ENCODE measurements at regions not wholly inside any gene's neighbourhood (a gene's known extent, or its start where the extent isn't known, plus 50 kb on each side); places are given as distances from the start of the nearest gene placed in this dataset.

DNA sequence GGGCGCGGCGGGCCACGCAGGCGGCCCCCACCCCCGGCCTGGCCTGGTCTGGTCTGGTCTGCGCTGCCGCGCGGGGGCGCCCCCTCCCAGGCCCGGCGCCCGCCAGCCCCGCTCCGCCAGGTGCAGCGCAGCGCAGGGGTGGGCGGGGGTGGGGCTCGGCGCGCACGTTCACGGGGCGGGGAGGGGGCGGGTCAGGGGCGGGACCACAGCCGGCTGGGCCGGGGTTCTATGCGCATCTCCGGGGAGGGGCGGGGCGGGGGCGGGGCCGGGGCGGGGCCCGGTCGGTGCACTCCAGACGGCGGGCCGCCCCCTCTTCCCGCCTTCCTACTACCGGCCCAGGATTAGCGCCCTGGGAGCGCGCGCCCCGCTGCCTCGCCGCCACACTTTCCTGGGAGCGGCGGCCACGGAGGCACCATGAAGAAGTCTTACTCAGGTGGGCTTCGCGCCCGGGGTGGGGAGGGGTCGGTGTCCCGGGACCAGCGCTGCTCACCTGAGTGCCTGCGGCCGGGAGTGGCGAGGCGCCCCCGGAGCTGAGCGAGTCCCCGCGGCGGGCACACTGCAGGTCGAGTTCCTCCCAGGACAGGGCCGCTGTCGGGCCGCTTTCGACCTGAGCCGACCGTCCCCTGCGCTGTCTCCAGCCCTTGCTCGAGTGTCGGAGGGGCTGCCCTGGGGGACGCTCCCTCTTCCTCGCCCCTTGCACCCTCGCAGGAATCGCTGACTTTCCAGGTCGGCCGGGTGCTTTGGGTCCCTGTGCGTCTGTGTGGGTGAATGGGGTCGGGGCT is 140.5 kb downstream of the SEC14L1 start (continued):
- TF ChIP-seq, protein P1, sequence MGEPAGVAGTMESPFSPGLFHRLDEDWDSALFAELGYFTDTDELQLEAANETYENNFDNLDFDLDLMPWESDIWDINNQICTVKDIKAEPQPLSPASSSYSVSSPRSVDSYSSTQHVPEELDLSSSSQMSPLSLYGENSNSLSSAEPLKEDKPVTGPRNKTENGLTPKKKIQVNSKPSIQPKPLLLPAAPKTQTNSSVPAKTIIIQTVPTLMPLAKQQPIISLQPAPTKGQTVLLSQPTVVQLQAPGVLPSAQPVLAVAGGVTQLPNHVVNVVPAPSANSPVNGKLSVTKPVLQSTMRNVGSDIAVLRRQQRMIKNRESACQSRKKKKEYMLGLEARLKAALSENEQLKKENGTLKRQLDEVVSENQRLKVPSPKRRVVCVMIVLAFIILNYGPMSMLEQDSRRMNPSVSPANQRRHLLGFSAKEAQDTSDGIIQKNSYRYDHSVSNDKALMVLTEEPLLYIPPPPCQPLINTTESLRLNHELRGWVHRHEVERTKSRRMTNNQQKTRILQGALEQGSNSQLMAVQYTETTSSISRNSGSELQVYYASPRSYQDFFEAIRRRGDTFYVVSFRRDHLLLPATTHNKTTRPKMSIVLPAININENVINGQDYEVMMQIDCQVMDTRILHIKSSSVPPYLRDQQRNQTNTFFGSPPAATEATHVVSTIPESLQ (CRISPR knock-in tag; conservative IDR thresholded peaks at IDR 0.05), result peak; percentile 63; the same call in 1 of the 2 replicates
- peak; percentile 29; the same call in 1 of the 2 replicates for TF ChIP-seq CENPT (CRISPR knock-in tag; IDR thresholded peaks at IDR 0.05; ENCODE audit: low read depth)
- no peak; the same call in 1 of the 2 replicates for TF ChIP-seq BRD4 (CRISPR knock-in tag; IDR thresholded peaks at IDR 0.05)
- TF ChIP-seq, protein P2, sequence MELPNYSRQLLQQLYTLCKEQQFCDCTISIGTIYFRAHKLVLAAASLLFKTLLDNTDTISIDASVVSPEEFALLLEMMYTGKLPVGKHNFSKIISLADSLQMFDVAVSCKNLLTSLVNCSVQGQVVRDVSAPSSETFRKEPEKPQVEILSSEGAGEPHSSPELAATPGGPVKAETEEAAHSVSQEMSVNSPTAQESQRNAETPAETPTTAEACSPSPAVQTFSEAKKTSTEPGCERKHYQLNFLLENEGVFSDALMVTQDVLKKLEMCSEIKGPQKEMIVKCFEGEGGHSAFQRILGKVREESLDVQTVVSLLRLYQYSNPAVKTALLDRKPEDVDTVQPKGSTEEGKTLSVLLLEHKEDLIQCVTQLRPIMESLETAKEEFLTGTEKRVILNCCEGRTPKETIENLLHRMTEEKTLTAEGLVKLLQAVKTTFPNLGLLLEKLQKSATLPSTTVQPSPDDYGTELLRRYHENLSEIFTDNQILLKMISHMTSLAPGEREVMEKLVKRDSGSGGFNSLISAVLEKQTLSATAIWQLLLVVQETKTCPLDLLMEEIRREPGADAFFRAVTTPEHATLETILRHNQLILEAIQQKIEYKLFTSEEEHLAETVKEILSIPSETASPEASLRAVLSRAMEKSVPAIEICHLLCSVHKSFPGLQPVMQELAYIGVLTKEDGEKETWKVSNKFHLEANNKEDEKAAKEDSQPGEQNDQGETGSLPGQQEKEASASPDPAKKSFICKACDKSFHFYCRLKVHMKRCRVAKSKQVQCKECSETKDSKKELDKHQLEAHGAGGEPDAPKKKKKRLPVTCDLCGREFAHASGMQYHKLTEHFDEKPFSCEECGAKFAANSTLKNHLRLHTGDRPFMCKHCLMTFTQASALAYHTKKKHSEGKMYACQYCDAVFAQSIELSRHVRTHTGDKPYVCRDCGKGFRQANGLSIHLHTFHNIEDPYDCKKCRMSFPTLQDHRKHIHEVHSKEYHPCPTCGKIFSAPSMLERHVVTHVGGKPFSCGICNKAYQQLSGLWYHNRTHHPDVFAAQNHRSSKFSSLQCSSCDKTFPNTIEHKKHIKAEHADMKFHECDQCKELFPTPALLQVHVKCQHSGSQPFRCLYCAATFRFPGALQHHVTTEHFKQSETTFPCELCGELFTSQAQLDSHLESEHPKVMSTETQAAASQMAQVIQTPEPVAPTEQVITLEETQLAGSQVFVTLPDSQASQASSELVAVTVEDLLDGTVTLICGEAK (IDR thresholded peaks at IDR 0.05), result no peak
- TF ChIP-seq, protein P2 (CRISPR knock-in tag; IDR thresholded peaks at IDR 0.05), result peak; percentile 70; the same call in 1 of the 2 replicates
- no peak; the same call in 1 of the 2 replicates for TF ChIP-seq GATAD2A (CRISPR knock-in tag; IDR thresholded peaks at IDR 0.05)
- TF ChIP-seq ZC3H13 (CRISPR knock-in tag; IDR thresholded peaks at IDR 0.05), result peak; percentile 50; the same call in 1 of the 2 replicates
- no peak for TF ChIP-seq SETDB1 (CRISPR knock-in tag; IDR thresholded peaks at IDR 0.05; ENCODE audit: borderline replicate concordance)
- no peak for TF ChIP-seq GTF2F1 (IDR thresholded peaks at IDR 0.05; ENCODE audit: low read length)
- TF ChIP-seq MYNN (CRISPR knock-in tag; IDR thresholded peaks at IDR 0.05; ENCODE audit: low read depth), result peak; percentile 46; the same call in 1 of the 2 replicates
- TF ChIP-seq, protein P3, sequence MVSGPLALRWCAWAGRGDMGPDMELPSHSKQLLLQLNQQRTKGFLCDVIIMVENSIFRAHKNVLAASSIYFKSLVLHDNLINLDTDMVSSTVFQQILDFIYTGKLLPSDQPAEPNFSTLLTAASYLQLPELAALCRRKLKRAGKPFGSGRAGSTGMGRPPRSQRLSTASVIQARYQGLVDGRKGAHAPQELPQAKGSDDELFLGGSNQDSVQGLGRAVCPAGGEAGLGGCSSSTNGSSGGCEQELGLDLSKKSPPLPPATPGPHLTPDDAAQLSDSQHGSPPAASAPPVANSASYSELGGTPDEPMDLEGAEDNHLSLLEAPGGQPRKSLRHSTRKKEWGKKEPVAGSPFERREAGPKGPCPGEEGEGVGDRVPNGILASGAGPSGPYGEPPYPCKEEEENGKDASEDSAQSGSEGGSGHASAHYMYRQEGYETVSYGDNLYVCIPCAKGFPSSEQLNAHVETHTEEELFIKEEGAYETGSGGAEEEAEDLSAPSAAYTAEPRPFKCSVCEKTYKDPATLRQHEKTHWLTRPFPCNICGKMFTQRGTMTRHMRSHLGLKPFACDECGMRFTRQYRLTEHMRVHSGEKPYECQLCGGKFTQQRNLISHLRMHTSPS (CRISPR knock-in tag; IDR thresholded peaks at IDR 0.05; ENCODE audit: low read depth), result peak; percentile 60
- TF ChIP-seq, protein P4, sequence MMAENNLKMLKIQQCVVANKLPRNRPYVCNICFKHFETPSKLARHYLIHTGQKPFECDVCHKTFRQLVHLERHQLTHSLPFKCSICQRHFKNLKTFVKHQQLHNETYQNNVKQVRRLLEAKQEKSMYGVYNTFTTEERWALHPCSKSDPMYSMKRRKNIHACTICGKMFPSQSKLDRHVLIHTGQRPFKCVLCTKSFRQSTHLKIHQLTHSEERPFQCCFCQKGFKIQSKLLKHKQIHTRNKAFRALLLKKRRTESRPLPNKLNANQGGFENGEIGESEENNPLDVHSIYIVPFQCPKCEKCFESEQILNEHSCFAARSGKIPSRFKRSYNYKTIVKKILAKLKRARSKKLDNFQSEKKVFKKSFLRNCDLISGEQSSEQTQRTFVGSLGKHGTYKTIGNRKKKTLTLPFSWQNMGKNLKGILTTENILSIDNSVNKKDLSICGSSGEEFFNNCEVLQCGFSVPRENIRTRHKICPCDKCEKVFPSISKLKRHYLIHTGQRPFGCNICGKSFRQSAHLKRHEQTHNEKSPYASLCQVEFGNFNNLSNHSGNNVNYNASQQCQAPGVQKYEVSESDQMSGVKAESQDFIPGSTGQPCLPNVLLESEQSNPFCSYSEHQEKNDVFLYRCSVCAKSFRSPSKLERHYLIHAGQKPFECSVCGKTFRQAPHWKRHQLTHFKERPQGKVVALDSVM (CRISPR knock-in tag; IDR thresholded peaks at IDR 0.05), result no peak
- 0 out of 2 replicates have a peak, but pooled peaks have one; percentile 31 for TF ChIP-seq SP1 (IDR thresholded peaks at IDR 0.05)
- peak; percentile 94 for TF ChIP-seq SP1 (CRISPR knock-in tag; IDR thresholded peaks at IDR 0.05)

All from HepG2 (cell line).